ENCODE measurements at regions not wholly inside any gene's neighbourhood (a gene's known extent, or its start where the extent isn't known, plus 50 kb on each side); places are given as distances from the start of the nearest gene placed in this dataset.

- TF ChIP-seq CTCF (IDR thresholded peaks at IDR 0.05) = no peak
- TF ChIP-seq POLR2A (IDR thresholded peaks at IDR 0.05) = no peak
Observed at GRCh38 chr18:25866331-25866730, 224.1 kb downstream of the SS18 start.
